ENCODE measurements at regions not wholly inside any gene's neighbourhood (a gene's known extent, or its start where the extent isn't known, plus 50 kb on each side); places are given as distances from the start of the nearest gene placed in this dataset.

DNA sequence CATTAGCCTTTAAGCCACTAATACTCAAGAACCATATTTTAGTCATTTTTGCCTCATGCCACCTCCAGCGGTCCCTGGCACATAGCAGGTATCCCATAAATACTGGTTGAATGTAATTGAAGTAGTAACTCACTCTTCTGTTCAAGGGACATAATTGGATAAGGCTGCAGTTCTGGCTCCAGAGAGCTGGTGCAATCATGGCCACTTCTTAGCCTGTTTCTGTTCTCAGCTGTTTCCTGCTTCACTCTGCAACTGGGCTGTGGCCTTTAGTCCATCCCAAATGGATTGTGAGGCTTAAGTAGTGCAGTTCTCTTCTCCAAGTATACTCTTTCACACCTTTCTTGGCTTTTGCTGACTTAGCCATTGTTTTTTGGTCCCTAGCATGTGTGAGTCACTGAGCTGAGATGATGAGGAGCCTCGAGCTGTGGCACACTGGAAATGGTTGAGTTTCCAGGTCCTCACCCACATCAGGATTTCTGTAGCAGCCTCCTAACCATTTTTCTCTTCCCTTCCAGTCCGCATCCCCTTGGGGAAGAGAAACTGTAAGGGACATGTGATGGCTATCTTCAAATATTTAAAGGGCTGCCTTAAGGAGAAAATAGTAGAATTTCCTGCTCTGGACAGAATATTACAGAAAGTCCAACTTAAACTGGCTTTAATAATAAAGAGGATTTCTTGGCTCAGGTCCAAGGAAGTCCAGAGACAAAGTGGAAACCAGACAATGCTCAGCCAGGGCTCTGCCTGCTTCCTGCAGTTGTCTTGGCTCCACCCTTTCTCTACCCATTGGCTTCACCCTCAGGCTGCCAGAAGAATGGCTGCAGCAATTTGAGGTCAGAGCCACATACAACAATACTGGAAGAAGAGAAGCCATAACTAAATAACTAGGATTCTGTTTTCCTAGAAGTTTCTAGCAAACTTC is 305.4 kb upstream of the ROPN1 start:
- TF ChIP-seq CTCF (IDR thresholded peaks at IDR 0.05; ENCODE audit: insufficient read depth, low read length) (no peak), POLR2AphosphoS5 (IDR thresholded peaks at IDR 0.05; ENCODE audit: low read depth) (no peak)
